ENCODE measurements at regions not wholly inside any gene's neighbourhood (a gene's known extent, or its start where the extent isn't known, plus 50 kb on each side); places are given as distances from the start of the nearest gene placed in this dataset.

GRCh38 chr5:118520771-118521415, 467.5 kb downstream of the DTWD2 start:
- no peak for TF ChIP-seq CTCF (IDR thresholded peaks at IDR 0.05)
- TF ChIP-seq BCL3 (IDR thresholded peaks at IDR 0.05), result no peak
- TF ChIP-seq RNF2 (IDR thresholded peaks at IDR 0.05; ENCODE audit: borderline replicate concordance, low read depth), result no peak
- no peak for TF ChIP-seq REST (IDR thresholded peaks at IDR 0.05)
- TF ChIP-seq RAD21 (conservative IDR thresholded peaks at IDR 0.05 in 1 of 2, IDR thresholded peaks at IDR 0.05 in 1 of 2), result no peak
- no peak for TF ChIP-seq POLR2A (IDR thresholded peaks at IDR 0.05; ENCODE audit: low read length)
- TF ChIP-seq CEBPB (IDR thresholded peaks at IDR 0.05), result no peak
- no peak for TF ChIP-seq JUNB (IDR thresholded peaks at IDR 0.05)
- TF ChIP-seq EP300 (IDR thresholded peaks at IDR 0.05), result no peak
- no peak for TF ChIP-seq KDM5A (IDR thresholded peaks at IDR 0.05)
- TF ChIP-seq PBX3 (IDR thresholded peaks at IDR 0.05), result no peak
- TF ChIP-seq EHMT2 (IDR thresholded peaks at IDR 0.05; ENCODE audit: low read depth), result no peak
- no peak for TF ChIP-seq ZFP36 (IDR thresholded peaks at IDR 0.05; ENCODE audit: borderline replicate concordance, partially characterized antibody)
